Activated T-helper 17 cell treated with anti-CD3 and anti-CD28 coated beads, Interleukin-2, amount 50 U/mL, for 72 hours (primary cell): ENCODE measurements at regions not wholly inside any gene's neighbourhood (a gene's known extent, or its start where the extent isn't known, plus 50 kb on each side); places are given as distances from the start of the nearest gene placed in this dataset.

Experiments used
- ATAC-seq: fragments of 150-1000 bp; cut with Tn5 transposase; replicated peaks from 2 replicates; pipeline ENCODE4 v1.10.0; 2021; ENCODE audit warnings: mild to moderate bottlenecking, moderate library complexity
- H3K27ac Mint-ChIP-seq: one replicate; pipeline ENCODE4 v1.8.0; 2022; ENCODE audit warnings: mixed read lengths
- H3K27me3 Mint-ChIP-seq: one replicate; pipeline ENCODE4 v1.8.0; 2022; ENCODE audit warnings: mixed read lengths
- H3K36me3 Mint-ChIP-seq: one replicate; pipeline ENCODE4 v1.8.0; 2022; ENCODE audit warnings: low read depth, mild to moderate bottlenecking, mixed read lengths
- H3K4me1 Mint-ChIP-seq: one replicate; pipeline ENCODE4 v1.8.0; 2022; ENCODE audit warnings: mixed read lengths
- H3K4me3 Mint-ChIP-seq: one replicate; pipeline ENCODE4 v1.8.0; 2022; ENCODE audit warnings: mild to moderate bottlenecking, mixed read lengths
- H3K9me3 Mint-ChIP-seq: one replicate; pipeline ENCODE4 v1.8.0; 2022; ENCODE audit warnings: mixed read lengths

DNA sequence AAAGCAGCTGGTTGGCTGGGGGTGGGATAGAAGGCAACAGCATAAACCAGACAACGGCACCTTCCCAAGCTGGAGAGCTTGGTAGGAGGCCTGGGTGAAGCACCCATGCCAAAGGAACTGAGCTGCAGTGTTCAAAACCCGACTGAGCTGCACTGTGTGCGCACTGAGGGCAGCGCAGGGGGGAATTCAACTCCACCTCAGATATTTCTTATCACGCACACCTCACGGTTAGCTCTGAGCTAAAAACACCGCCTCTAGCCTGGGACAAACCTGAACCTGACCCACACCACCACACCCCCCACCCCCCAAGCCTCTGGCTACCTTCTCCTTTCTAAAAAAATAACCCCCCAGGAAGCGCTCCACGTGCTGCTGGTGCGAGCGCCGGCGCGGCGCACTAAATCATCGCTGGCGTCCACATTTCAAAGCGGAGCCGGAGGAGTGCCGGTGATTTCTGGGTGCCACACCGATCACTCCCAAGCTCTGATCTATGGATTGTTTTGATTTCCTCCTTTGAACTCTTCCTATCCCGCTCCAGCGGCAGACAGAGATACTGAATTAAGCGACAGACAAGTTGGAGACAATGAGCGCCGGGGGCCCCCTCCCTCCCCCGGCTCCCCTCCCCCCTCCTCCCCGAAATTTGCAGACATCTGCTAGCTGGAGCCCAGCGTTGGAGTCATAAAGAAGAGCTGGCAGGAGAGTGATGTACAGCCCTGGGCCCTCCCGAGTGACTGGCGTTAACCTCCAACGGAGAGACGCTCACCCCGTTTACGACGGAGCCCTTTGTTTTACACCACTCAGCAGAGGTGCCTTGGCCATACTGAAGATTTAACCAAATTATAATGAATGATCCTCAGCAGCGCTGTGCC lies 85.0 kb downstream of the NOG start:
- peak overlapping the region; percentile 38 for H3K4me3 Mint-ChIP-seq
- H3K36me3 Mint-ChIP-seq = no peaks in the 10 kb centered on the region
- ATAC-seq = no peak

GRCh38 chr17:56679115-56679776 lies 85.7 kb downstream of the NOG start:
- ATAC-seq = no peak
- peak overlapping the region; percentile 38 for H3K4me3 Mint-ChIP-seq
- H3K9me3 Mint-ChIP-seq = no peaks in the 10 kb centered on the region
- no peak overlapping the region for H3K27ac Mint-ChIP-seq
- H3K4me1 Mint-ChIP-seq = peaks cover 24% of the 10 kb centered on the region
- H3K36me3 Mint-ChIP-seq = no peaks in the 10 kb centered on the region
- peaks cover 55% of the 10 kb centered on the region for H3K27me3 Mint-ChIP-seq

More for the DNA sequence above, 85.0 kb downstream of the NOG start:
- Mint-ChIP-seq H3K4me1 (peaks cover 21% of the 10 kb centered on the region), H3K9me3 (no peaks in the 10 kb centered on the region), H3K27me3 (peaks cover 49% of the 10 kb centered on the region), H3K27ac (no peak overlapping the region)

GRCh38 chr17:56679777-56680422 lies 86.4 kb downstream of the NOG start:
- peak overlapping the region; percentile 38 for H3K4me3 Mint-ChIP-seq
- H3K27me3 Mint-ChIP-seq = peaks cover 52% of the 10 kb centered on the region
- no peaks in the 10 kb centered on the region for H3K36me3 Mint-ChIP-seq
- ATAC-seq = no peak
- peaks cover 24% of the 10 kb centered on the region for H3K4me1 Mint-ChIP-seq
- no peak overlapping the region for H3K27ac Mint-ChIP-seq
- H3K9me3 Mint-ChIP-seq = no peaks in the 10 kb centered on the region

GRCh38 chr17:56680676-56681075 lies 87.2 kb downstream of the NOG start:
- no peak overlapping the region for H3K27ac Mint-ChIP-seq
- H3K9me3 Mint-ChIP-seq = no peaks in the 10 kb centered on the region
- peaks cover 48% of the 10 kb centered on the region for H3K27me3 Mint-ChIP-seq
- H3K36me3 Mint-ChIP-seq = no peaks in the 10 kb centered on the region
- peaks cover 24% of the 10 kb centered on the region for H3K4me1 Mint-ChIP-seq
- ATAC-seq = no peak
- no peak overlapping the region for H3K4me3 Mint-ChIP-seq

GRCh38 chr17:56681561-56682266 lies 88.2 kb downstream of the NOG start:
- H3K4me3 Mint-ChIP-seq = no peak overlapping the region
- H3K27me3 Mint-ChIP-seq = peaks cover 53% of the 10 kb centered on the region
- no peaks in the 10 kb centered on the region for H3K36me3 Mint-ChIP-seq
- peak; percentile 78 for ATAC-seq
- no peaks in the 10 kb centered on the region for H3K9me3 Mint-ChIP-seq
- H3K4me1 Mint-ChIP-seq = peaks cover 24% of the 10 kb centered on the region
- no peak overlapping the region for H3K27ac Mint-ChIP-seq

DNA sequence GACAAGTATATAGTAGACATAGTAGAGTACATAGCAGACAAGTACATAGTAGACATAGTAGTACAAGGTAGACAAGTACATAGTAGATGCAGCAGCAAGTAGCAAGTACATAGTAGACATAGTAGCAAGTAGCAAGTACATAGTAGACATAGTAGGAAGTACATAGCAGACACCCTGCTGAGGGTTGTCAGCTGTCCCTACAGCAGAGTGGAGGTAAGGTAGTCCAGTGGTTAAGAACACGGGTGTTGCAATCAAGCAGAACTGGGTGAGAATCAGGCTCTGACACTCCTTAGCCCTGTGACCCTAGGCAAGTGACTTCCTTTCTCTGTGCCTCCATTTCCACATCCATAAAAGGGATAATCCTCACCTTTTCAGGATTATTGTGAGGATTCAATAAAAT lies 94.7 kb downstream of the NOG start:
- no peak for ATAC-seq
- Mint-ChIP-seq H3K27ac (no peak overlapping the region), H3K4me3 (no peak overlapping the region), H3K36me3 (no peaks in the 10 kb centered on the region), H3K4me1 (peaks cover 6% of the 10 kb centered on the region), H3K27me3 (peaks cover 27% of the 10 kb centered on the region), H3K9me3 (no peaks in the 10 kb centered on the region)

- no peak overlapping the region for H3K4me3 Mint-ChIP-seq
- no peaks in the 10 kb centered on the region for H3K9me3 Mint-ChIP-seq
- H3K27me3 Mint-ChIP-seq = peaks cover 14% of the 10 kb centered on the region
- no peaks in the 10 kb centered on the region for H3K4me1 Mint-ChIP-seq
- ATAC-seq = no peak
- H3K36me3 Mint-ChIP-seq = no peaks in the 10 kb centered on the region
- H3K27ac Mint-ChIP-seq = no peak overlapping the region
These were observed 97.2 kb downstream of the NOG start for GRCh38 chr17:56690441-56691291.

DNA sequence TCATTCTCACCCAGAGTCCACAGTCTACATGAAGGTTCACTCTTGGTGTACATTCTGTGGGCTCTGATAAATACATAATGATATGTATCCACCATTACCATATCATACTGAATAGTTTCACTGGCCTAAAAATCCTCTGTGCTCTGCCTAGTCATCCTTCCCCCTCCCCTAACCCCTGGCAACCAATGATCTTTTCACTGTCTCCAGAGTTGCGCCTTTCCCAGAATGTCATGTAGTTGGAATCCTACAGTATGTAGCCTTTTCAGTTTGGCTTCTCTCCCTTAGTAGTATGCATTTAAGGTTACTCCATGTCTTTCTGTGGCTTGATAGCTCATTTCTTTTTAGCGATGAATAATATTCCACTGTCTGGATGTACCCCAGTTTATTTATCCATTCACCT lies 101.3 kb downstream of the NOG start:
- Mint-ChIP-seq H3K4me1 (no peaks in the 10 kb centered on the region), H3K4me3 (no peak overlapping the region), H3K27ac (no peak overlapping the region), H3K9me3 (no peaks in the 10 kb centered on the region), H3K36me3 (no peaks in the 10 kb centered on the region), H3K27me3 (no peaks in the 10 kb centered on the region)
- no peak for ATAC-seq

GRCh38 chr17:56697190-56697589 lies 103.7 kb downstream of the NOG start:
- H3K27ac Mint-ChIP-seq = no peak overlapping the region
- no peaks in the 10 kb centered on the region for H3K9me3 Mint-ChIP-seq
- ATAC-seq = no peak
- H3K4me1 Mint-ChIP-seq = no peaks in the 10 kb centered on the region
- no peaks in the 10 kb centered on the region for H3K36me3 Mint-ChIP-seq
- no peak overlapping the region for H3K4me3 Mint-ChIP-seq
- H3K27me3 Mint-ChIP-seq = peaks cover 3% of the 10 kb centered on the region

- Mint-ChIP-seq H3K27ac (no peak overlapping the region), H3K9me3 (no peaks in the 10 kb centered on the region), H3K4me1 (no peaks in the 10 kb centered on the region), H3K4me3 (no peak overlapping the region), H3K27me3 (peaks cover 17% of the 10 kb centered on the region), H3K36me3 (no peaks in the 10 kb centered on the region)
- ATAC-seq = no peak
These were observed 105.8 kb downstream of the NOG start for GRCh38 chr17:56699186-56699894.

GRCh38 chr17:56700919-56701420 lies 107.5 kb downstream of the NOG start:
- Mint-ChIP-seq H3K4me1 (no peaks in the 10 kb centered on the region), H3K9me3 (no peaks in the 10 kb centered on the region), H3K27me3 (peaks cover 25% of the 10 kb centered on the region), H3K4me3 (no peak overlapping the region), H3K36me3 (no peaks in the 10 kb centered on the region), H3K27ac (no peak overlapping the region)
- ATAC-seq = no peak

DNA sequence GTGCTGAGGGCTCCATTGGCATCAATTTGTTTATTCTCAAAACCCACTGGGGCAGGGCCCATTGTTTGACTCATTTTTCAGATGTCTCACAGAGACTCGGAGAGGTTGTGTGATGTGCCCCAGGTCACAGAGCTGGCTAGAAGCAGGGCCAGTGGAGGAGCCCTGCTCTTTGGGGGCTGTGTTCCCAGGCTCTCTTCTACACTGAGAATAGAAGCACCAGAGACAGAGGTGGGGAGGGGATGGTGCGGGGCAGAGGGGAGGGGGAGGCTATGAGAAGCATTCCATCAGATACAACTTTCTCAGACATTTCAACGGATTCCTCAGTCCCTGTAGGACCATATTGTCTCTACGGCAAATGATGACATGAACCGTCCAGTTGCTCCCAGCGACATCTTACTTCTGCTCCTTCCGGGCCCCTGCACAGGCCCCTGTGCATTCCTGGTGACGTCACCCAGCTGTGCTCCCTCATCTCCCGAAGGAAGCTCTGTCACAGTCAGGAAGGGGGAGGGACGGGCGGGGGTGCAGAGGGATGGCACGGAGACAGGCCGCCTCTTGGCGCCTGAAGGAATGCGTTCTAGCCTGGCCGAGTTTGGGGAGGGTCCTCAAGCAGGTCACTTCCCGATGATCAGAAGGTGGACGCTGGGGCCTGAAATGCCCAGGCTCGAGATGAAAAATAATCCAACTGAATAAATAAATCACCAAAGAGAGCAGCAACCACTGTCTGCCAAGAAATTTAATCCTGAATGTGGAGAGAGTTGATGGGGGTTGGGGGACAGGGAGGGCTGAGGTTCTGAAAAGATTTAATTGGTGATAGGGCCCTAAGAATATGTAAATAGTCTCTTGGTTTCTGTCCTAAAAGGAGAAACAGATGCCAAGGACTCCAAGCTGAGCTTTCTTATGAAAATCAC lies 114.1 kb downstream of the NOG start:
- ATAC-seq = no peak
- no peak overlapping the region for H3K4me3 Mint-ChIP-seq
- H3K9me3 Mint-ChIP-seq = no peaks in the 10 kb centered on the region
- H3K4me1 Mint-ChIP-seq = no peaks in the 10 kb centered on the region
- no peaks in the 10 kb centered on the region for H3K36me3 Mint-ChIP-seq
- H3K27me3 Mint-ChIP-seq = peaks cover 24% of the 10 kb centered on the region
- H3K27ac Mint-ChIP-seq = no peak overlapping the region
